ENCODE measurements at regions not wholly inside any gene's neighbourhood (a gene's known extent, or its start where the extent isn't known, plus 50 kb on each side); places are given as distances from the start of the nearest gene placed in this dataset.

DNA sequence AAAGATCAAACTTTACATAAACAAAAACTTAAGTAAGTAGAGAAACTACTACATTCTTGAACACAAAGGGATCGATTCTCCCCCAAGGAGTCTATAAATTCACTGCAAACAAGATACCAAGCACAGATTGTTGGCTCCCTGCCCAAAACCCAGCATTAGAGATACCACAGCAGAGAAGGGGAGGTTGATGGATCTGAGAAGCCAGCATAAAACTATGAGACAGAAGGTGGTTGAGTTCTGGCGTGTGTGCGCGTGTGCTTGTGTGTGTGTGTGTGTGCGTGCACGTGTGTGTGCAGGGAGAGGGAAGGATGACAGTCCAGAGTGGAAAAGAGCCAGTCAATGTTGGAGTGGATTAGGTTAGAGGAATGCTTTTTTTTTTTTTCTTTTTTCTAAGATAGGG is 143.2 kb upstream of the PRR20G start:
- DNase-seq = peak; percentile 24

DNA sequence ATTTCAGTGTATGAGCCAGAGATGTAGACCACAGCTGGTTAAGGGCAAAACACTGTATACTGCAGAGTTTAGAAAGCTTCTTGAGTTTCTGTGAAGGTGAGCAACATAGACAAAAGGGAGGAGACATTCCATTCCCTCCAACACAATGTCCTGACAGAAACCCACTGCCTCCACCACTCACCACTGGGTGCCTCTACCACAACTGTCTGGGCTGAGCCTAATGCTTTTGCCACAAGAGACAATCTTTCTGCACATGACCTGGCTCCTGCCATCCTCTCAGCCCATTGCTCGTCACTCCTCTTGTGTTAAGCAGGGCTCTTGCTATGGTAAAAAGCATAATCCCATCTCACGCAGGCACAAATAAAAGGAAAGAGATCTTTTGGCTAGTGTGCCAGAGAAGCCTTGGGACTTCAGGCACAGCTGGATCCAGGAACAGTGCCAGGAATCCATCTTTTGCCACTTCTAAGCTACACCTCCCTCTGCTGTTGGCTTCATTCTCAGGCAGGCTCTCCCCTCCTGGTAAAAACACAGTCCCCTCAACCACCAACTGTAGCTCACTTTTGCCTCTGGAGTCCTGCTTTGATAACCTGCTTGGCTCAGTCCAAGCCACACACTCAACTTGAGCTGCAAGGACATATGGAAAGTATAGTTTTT is 140.6 kb upstream of the PRR20G start:
- no peak for DNase-seq

DNA sequence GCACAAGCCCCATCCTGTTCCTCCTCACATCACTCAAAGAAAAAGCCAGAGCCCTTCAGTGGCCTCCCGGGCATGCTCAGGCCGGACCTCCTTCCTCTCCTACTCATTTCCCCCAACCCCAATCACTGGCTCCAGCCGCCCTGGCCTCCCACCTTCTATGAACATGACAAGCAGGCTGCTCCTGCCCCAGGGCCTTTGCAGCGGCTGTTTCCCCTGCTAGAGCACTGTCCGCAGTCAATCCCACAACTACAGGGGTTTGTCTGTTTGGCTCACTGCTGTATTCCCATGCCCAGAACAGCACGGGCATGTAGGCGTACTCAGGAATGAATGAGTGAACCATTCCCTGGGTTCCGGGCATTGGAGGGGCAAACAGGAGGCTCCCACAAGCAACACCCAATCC is 139.8 kb upstream of the PRR20G start:
- no peak for DNase-seq

DNA sequence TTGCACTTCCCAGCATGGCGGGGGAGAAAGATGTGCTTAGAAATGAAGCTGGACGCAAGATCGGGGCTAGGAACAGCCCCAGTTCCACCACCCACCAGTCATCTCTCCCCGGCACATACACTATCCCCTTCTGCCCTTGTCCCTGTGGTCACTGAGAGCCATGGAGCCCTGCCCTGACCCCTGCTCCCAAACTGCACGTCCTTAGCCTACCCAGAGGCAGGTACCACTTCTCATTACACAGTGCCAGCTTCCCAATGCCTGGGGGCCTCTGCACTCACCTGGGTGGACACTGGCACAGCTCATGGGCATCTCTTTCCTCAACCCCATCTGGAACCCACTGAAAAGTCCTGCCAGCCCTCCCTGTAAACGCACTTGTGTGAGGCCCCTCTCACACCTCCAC is 139.3 kb upstream of the PRR20G start:
- DNase-seq = no peak

DNA sequence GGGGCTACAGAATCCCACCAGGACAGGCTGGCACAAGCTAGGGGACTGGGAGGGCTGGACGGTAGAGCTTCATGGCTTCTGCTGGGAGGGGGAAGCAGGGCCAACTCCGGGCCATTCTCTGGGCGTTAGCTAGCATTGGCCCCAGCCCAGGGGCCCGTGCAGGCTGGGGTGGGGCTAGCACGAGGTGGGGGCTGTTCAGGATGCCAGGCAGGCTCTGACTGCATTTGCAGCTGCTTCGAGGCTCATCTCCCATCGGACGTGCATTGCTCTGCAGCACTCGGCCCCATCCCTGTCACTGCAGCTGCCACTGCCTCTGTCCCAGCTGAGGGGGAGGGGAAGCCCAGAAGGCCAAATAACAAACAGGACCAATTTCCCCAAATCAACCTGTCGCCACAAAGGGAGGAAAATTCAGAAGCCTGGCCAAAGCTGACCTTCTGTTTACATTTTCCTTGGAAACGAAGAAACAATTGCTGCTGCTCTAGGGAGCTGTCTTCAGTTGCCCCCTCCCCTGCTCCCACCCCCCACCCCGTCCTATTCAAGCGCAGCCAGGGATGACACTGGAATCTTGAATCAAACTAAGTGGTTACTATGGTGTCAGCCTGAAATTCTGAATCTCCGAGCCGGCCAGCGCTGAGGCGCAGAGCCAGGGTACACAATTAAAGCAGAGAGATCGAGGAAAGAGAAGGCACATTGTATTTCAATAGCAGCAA is 138.8 kb upstream of the PRR20G start:
- no peak for DNase-seq

DNA sequence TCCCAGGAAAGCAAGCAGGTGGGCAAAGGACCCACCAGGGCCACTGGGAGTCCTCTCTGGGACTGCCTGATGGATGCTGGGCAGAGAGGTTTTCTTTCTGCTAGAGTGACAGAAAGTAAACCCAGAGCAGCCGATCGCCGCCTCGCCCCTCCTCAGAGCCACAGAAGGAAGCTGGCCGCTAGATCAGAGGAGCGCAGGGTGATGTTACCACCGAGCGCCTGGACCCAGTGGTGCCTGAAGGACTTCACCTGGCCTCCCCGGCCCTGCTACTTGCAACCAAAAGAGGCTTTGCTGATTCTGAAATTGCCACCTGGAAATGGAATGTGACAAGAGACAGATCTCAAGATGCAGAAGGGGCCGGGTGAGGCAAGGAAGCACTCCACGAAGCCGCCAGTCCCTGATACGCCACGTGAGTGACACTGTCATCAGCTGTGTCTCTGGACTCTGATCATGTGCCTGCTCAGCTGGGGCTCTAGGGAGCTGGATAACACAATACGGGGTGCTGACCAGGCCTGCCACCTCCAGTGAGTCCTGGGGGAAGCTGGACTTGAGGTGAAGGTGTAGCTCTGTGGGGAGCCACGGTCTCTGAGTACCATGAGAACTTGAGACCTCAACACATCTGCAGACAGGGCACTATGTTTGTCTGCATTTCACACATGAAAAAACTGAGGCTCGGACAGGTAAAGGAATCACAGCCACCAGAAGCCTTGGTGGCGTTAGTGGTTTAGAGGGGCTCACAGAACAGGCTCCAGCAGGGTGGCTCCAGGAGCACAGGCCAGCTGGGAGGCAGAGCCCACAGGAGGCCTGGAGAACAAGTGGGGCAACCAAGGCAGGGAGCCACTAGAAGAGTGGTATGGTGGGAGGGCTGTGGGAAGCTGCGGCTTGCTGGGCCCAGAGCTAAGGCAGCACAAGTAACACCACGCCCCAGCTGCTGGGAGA is 137.9 kb upstream of the PRR20G start:
- no peak for DNase-seq

DNA sequence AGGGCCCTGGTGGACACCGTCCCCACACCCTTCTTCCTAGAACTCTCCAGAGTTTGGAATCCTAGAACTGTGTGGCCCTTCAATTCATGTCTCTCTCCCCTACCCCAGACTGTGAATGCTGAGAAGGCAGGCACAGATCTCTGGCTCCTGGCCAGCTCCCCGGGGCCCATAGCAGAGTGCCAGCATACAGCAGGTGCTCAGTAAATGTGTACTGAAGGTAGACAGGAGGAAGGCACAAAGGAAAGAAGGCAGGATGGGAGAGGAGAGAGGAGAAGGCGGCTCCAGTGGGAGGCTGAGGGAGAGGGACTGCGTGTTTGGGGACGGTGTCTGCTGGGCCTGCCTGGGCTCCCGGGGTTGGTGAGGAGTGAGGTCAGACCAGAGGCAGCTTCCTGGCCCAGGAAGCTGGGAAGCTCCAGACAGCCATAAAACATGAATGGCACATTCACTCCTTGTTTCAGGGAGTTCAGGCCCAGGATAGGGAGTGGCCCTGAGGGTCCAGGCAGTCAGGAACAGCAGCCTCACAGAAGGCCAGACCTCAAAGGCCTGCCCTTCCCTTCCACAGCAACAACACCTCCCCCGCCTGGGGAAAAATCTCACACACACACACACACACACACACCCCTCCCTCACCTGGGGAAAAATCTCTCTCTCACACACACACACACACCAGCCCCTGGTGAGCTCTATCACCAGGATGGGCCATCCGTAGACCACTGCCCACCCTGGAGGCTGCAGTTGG is 137.1 kb upstream of the PRR20G start:
- DNase-seq = no peak

DNA sequence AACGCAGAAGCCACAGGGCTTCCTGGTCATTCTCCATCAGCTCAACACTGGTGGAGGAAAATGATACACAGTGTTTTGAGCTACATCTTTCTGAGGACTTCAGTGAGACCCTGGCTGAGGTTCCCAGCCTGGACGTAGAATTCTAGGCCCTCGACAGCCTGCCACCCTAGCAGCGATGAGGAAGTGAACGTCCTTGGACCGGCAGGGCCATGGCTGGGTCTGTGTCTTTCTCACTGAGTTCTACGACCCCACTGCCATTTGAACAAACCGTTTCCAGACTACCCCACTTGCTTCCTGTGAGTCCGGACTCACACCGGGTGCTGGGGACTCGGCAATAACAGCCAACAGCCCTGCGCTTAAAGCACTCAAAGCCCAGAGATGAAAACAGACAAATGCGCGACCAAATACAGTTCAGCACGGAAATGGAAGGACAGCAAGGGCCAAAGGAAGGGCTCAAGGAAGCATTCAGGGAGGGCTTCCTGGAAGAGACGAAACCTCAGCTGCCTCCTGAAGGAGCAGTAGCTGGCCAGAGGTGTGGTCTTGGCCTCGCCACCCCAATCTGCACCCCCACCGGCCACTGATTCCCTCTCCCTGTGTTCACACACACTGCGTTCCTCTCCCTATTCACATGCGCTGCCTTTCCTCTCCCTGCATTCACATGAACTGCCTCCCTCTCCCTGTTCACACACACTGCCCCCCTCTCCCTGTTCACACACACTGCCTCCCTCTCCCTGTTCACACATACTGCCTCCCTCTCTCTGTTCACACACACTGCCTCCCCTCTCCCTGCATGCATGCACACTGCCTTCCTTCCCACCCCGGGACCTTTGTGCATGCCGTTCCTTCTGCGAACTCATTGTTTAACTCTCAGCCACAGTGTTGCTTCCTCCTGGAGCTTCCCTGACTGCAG is 136.3 kb upstream of the PRR20G start:
- no peak for DNase-seq

DNA sequence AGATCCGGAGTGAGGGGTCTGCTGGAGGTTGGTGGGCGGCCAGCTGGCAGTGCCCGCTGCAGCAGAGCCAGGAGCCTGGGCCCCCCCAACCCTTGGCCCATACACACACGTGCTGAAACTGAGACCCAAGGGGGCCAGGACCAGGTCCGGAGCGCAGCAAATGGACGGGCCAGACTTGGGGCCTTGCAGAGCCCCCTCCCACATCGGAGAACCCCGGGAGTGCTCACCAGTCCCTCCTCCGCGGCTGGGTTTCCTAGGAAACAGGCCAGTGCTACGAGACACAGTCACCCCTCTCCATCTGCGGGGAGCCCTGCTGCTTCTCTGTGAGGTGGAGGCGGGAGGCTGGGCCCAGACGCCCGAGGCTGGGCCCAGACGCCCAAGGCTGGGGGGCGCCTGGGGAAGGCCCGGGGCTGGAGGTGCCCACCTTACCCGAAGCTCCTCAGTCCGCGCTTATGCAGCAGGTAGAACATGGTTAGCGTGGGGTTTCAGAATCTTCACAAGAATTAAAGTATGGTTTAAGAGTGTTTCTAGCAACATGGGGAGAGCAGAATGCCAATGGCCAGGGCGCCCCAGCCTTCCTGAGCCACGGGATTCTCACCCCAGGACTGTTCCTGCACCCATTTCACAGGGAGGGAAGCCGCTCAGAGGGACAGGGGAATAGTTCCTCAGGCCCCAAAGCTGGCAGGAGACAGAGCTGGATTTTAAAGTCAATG is 135.0 kb upstream of the PRR20G start:
- DNase-seq = no peak

DNA sequence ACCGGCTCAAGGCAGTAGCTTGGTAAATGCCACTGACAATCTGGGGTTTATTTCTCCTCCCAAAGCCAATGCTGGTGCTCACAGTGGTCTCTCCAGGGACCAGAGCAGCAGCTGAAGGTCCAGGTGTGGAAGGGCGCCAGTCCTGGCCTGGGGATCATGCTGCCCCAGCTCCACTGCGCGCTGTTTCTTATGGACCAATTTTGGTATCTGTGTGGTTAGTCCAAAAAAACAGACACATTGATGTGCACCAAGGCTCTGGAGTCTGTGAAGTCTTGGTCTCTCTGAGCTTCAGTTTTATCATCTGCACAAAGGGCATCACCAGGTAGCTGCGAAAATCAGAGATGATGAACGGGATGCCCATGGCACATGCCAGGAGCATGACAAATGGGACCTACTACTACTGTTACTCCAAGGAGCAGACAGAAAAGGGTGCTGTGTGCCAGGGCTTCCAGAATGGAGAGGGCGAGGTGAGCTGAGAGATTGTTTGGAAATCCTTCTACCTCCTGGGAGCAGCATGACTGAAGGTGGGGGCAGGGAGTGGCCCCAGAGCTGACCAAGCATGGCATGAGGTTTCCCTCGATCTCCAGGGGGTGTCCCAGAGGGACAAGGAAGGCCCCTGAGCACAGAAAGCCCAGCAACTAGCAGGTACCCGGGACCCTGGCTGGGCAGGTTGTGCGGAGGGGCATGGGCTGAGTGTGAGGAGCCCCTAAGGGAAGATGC is 134.3 kb upstream of the PRR20G start:
- DNase-seq = no peak

DNA sequence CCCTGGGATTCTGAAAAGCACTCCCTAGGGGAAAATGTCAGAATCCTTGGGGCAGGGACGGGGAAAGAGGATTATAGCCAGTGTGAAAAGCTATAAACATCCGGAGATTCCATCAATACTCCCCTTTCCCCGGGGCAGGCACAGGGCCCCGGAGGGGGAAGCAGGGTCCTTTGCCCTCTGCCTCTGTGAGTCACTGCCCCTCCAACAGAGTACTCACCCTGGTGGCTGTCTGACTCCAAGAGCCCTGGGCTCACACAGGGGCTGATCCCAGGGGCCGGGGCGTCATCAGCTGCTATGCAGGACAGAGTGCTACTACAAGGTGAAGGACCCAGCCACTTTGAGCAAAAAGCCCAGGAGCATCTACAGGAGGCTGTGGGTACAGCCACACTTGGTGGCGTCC is 133.0 kb upstream of the PRR20G start:
- DNase-seq = no peak

DNA sequence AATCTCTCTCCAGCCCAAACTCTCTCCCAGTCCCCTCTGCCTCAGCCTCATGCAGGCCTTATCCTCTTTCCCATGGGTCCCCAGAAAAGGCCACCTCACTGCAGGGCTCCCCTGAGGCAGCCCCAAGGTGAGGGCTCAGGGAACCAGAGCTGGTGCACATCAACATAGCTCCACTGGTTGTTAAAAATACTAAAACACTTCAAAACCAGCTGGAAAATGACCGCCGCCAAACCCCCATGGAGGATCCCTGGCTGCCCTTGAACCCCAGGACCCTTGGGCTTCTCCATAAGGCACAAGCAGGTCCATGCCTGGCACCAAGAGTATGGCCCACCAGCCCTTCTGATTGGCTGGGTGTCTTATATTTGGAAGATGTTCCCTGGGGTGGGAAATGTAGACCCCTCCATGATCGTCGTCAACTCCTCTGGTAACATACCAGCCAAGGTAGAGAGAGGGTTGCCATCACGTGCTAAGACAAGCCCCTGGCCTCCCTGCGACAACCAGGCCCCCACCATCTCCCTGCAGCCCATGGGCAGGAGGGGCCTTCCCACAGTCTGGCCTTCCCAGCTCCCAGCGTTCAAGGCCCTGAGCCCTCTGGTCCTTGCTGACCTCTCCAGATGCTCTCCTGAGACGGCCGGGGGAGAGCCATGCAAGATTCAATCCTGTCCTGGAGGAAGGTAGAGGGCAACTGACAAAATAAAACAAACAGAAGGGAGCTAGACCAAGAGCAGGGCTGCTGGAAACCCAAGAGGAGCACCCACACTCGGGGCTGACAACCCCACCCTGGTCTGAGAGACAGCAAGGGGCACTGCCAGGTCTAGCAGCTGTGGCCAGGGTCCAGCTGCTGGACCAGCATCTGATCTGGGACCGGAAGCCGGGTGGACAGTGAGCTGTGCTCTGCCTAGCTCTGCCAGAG is 132.1 kb upstream of the PRR20G start:
- DNase-seq = no peak

DNA sequence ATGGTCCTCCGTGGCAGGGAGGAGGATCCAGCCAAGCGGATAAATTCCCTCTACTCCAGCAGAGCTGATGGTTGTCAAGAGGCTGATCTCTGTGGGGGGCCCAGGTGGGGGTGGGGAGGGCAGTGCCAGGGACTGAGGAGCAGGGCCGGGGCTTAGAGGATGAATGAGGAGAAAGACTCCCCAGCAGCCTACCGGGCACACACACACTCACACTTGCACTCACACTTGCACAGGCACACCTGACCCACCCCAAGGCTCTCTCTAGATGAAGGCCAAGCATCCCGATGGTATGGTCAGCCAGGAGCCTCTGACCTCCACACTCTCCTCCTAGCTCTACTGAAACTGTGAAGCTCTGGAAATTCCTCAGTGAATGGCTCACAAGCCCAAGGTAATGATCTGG is 131.3 kb upstream of the PRR20G start:
- DNase-seq = no peak

DNA sequence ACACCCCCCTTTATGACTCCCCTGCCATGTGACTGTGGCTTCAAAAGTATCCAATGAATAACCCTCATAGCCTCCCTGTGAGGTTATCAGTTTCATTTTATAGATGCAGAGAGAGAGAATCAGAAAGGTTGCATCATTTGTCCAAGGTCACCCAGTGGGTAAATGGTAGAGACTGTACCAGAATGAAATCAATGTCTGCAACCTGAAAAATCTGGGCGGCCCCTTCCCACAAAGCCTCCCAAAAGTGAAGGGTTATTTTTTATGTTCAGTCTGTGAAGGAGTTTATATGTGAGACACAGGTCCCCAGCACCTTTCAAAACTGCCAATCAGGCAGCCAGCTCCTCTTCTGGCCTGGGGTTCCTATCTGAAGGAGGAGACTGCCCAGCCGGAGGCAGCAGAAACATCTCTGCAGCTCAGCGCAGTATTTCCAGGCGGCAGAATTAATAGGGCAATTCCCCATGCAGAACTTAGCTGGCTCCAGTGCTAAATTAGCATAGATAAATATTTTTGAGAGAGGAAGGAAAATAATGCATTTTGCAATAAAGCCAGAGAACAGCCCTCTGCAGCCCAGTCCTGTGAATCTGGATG is 130.8 kb upstream of the PRR20G start:
- DNase-seq = no peak

DNA sequence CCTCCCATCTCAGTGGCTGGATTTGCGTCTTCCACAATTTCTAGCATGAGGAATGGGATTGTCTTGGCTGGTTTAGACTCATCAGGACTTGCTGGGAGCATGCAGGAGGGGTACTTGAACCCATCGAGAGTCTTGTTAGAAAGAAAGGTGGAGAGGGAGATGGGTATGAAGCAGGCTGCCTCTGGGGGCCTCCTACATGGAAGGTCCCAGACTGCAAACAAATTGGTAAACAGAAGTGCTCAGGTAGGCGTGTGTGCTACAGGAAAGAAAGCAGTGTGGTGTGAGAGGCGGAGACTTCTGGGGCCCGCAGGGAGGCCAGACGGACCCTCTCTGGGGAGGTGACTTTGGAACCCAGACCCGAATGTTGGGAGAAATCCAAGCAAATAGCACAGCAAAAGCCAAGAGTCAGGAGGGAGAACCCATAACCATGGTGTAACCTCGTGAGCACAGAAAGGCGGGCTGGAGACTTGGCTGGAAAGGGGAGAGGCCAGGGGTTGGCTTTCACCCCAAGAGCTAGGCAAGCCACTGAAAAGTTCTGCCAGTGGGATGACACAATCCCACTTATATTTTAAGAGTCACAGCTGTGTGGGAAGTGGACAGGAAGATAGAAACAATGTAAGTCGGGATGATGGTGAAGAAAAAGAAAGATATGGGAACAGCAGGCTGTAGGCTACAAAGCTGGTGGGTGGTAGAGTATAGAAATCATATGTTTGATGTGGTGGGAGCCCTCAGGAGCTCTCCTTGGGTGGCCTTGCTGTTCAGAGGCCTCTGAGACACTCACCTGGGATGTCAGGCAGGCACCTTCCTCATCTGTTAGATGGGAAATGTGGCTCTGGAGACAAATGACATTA is 130.1 kb upstream of the PRR20G start:
- DNase-seq = no peak

DNA sequence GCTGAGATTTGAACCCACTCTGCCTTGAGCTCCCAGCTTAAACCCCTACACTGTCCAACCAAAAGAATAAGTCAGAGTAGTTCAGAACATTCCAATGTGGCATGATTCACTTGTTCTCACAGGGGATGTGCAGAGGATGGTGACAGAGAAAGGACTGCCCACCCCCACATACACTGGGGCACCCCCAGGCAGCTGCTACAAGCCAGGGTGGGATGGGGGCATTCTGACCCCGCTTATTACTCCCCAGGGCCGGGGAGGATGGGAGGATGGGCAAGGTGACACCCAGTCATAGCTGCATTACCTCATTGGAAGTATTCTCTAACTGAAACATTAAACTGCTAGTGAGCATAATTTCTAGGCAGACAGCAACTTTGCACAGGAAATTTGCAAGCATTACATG is 126.0 kb upstream of the PRR20G start:
- DNase-seq = no peak

DNA sequence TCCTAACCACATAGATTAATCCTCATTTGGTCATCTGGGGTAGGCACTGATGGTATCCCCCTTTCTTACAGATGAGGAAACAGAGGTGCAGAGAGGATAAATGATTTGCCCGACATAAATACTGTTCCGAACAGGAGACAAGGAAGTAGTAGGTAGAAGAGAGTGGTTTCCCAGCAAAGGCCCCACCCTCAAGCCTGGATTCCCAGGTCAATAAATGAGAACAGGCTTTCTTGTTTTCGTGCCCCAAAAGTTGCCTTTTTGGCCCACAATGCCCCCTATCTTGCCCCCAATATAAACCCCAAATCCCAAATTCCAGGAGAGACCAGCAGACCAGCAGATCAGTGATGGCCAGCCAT is 125.5 kb upstream of the PRR20G start:
- no peak for DNase-seq

All from NCI-H1105 (cell line).